Epithelial cell of esophagus (primary cell): ENCODE measurements at regions not wholly inside any gene's neighbourhood (a gene's known extent, or its start where the extent isn't known, plus 50 kb on each side); places are given as distances from the start of the nearest gene placed in this dataset.

Experiments used
- DNase-seq: peaks from one replicate; pipeline ENCODE4 v3.0.0; 2010; ENCODE audit warnings: low read depth
- H3K4me3 ChIP-seq: 2 replicates; pipeline ENCODE4 v1.5.1; 2011; ENCODE audit warnings: mild to moderate bottlenecking, low read length, control low read depth
- CTCF ChIP-seq: IDR thresholded peaks from 2 replicates; pipeline ENCODE4 v1.5.1; 2011; ENCODE audit warnings: low read depth, mild to moderate bottlenecking, low read length, control low read depth, inconsistent platforms; ENCODE audit not compliant: insufficient read depth; ENCODE audit errors: missing control alignments

- no peak overlapping the region for H3K4me3 ChIP-seq
- DNase-seq: no peak
- TF ChIP-seq CTCF: no peak
Measured at GRCh38 chr2:42851740-42852250, 59.4 kb upstream of the HAAO start.

GRCh38 chr2:42851186-42851585 is 58.8 kb upstream of the HAAO start:
- DNase-seq: no peak
- no peak for TF ChIP-seq CTCF
- H3K4me3 ChIP-seq: no peak overlapping the region

- no peak overlapping the region for H3K4me3 ChIP-seq
- no peak for TF ChIP-seq CTCF
- DNase-seq: no peak
Measured at GRCh38 chr2:42850016-42850805, 57.8 kb upstream of the HAAO start.

- no peak overlapping the region for H3K4me3 ChIP-seq
Measured at GRCh38 chr2:42849311-42849710, 56.9 kb upstream of the HAAO start.

GRCh38 chr2:42848726-42849290 is 56.4 kb upstream of the HAAO start:
- no peak overlapping the region for H3K4me3 ChIP-seq
- DNase-seq: no peak
- no peak for TF ChIP-seq CTCF

More at GRCh38 chr2:42849311-42849710, 56.9 kb upstream of the HAAO start:
- TF ChIP-seq CTCF: no peak
- DNase-seq: no peak

- TF ChIP-seq CTCF: no peak
- H3K4me3 ChIP-seq: no peak overlapping the region
- no peak for DNase-seq
Measured at GRCh38 chr2:42848265-42848664, 55.9 kb upstream of the HAAO start.
